ENCODE measurements at regions not wholly inside any gene's neighbourhood (a gene's known extent, or its start where the extent isn't known, plus 50 kb on each side); places are given as distances from the start of the nearest gene placed in this dataset.

- no peaks in the 10 kb centered on the region for H3K4me1 ChIP-seq
- intact Hi-C loops (cut with DNase I), result no loop called here
- TF ChIP-seq, protein P1, sequence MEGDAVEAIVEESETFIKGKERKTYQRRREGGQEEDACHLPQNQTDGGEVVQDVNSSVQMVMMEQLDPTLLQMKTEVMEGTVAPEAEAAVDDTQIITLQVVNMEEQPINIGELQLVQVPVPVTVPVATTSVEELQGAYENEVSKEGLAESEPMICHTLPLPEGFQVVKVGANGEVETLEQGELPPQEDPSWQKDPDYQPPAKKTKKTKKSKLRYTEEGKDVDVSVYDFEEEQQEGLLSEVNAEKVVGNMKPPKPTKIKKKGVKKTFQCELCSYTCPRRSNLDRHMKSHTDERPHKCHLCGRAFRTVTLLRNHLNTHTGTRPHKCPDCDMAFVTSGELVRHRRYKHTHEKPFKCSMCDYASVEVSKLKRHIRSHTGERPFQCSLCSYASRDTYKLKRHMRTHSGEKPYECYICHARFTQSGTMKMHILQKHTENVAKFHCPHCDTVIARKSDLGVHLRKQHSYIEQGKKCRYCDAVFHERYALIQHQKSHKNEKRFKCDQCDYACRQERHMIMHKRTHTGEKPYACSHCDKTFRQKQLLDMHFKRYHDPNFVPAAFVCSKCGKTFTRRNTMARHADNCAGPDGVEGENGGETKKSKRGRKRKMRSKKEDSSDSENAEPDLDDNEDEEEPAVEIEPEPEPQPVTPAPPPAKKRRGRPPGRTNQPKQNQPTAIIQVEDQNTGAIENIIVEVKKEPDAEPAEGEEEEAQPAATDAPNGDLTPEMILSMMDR (IDR thresholded peaks at IDR 0.05), result no peak
These were observed 363.6 kb downstream of the HS3ST3B1 start for GRCh38 chr17:14664511-14664910.

DNA sequence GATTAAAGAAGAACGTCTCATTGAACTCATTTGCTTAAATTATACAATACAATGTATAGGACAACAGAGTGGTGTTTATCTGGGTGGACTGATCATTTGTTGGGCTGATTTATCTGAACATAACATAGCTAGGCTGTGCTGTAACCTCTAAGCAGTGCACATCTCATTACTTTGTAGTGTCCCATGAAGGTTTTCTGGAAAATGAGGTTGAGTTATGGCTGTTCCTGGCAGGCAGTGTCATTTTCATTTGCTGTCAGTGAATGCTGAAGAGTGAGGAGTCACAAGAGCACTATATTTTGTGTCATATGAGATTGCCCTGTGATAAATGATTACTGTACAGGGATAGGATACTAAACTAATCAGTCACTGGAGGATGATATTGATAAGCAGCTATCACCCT, 340.2 kb downstream of the HS3ST3B1 start:
- TF ChIP-seq, protein P1 (IDR thresholded peaks at IDR 0.05), result no peak
- intact Hi-C loops (cut with DNase I), result no loop called here
- no peak for DNase-seq (ENCODE audit: low spot score in 2 of 2)
- Histone ChIP-seq H3K9me3 (no peaks in the 10 kb centered on the region), H3K4me3 (no peak overlapping the region), H3K27me3 (no peaks in the 10 kb centered on the region), H3K36me3 (no peaks in the 10 kb centered on the region), H3K4me1 (no peaks in the 10 kb centered on the region), H3K27ac (no peak overlapping the region)

More at GRCh38 chr17:14664511-14664910, 363.6 kb downstream of the HS3ST3B1 start:
- Histone ChIP-seq H3K9me3 (no peaks in the 10 kb centered on the region), H3K4me3 (no peak overlapping the region), H3K27me3 (no peaks in the 10 kb centered on the region), H3K27ac (no peak overlapping the region), H3K36me3 (no peaks in the 10 kb centered on the region)
- DNase-seq (ENCODE audit: low spot score in 2 of 2), result no peak

- Histone ChIP-seq H3K36me3 (no peaks in the 10 kb centered on the region), H3K27me3 (no peaks in the 10 kb centered on the region), H3K9me3 (no peaks in the 10 kb centered on the region), H3K4me1 (no peaks in the 10 kb centered on the region), H3K27ac (no peak overlapping the region), H3K4me3 (no peak overlapping the region)
- TF ChIP-seq, protein P1 (IDR thresholded peaks at IDR 0.05), result no peak
- intact Hi-C loops (cut with DNase I), result no loop called here
- DNase-seq (ENCODE audit: low spot score in 2 of 2), result no peak
These were observed 336.4 kb downstream of the HS3ST3B1 start for GRCh38 chr17:14637260-14637659.

- Histone ChIP-seq H3K27ac (no peak overlapping the region), H3K4me3 (no peak overlapping the region), H3K4me1 (no peaks in the 10 kb centered on the region), H3K36me3 (no peaks in the 10 kb centered on the region), H3K9me3 (no peaks in the 10 kb centered on the region), H3K27me3 (no peaks in the 10 kb centered on the region)
- no peak for DNase-seq (ENCODE audit: low spot score in 2 of 2)
- intact Hi-C loops (cut with DNase I), result no loop called here
- TF ChIP-seq, protein P1 (IDR thresholded peaks at IDR 0.05), result no peak
These were observed 329.7 kb downstream of the HS3ST3B1 start for GRCh38 chr17:14630621-14631020.

DNA sequence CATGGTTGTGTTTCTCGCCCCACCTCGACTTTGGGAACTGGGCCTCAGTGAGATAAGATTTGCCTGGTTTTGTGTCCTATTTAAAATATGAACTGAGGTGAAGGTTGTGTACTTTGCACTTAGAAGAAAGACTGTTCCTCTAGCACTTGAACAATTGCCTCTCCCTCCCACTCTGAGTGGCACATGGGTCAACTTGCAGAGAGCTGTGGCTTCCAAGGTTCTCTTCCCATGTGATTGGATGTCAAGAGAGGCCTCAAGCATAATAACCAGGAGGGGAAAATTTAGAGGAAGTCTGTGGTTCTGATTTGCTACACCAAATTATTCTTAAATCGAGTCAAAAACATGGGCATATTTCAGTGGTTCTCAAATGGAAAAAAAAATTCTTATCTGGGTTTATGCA, 329.2 kb downstream of the HS3ST3B1 start:
- intact Hi-C loops (cut with DNase I), result no loop called here

More for the DNA sequence above, 329.2 kb downstream of the HS3ST3B1 start:
- Histone ChIP-seq H3K9me3 (no peaks in the 10 kb centered on the region), H3K27me3 (no peaks in the 10 kb centered on the region), H3K4me1 (no peaks in the 10 kb centered on the region), H3K27ac (no peak overlapping the region), H3K4me3 (no peak overlapping the region), H3K36me3 (no peaks in the 10 kb centered on the region)
- TF ChIP-seq, protein P1 (IDR thresholded peaks at IDR 0.05), result no peak
- no peak for DNase-seq (ENCODE audit: low spot score in 2 of 2)

Data from ascending aorta (tissue), 2 donors.